Body of pancreas (tissue), 4 donors: ENCODE measurements at regions not wholly inside any gene's neighbourhood (a gene's known extent, or its start where the extent isn't known, plus 50 kb on each side); places are given as distances from the start of the nearest gene placed in this dataset.

Experiments used
- ATAC-seq: fragments of 150-250 bp; one replicate; pipeline ENCODE4 v1.9.1; 2016
- DNase-seq, 4 donors: peaks; one replicate each; pipeline ENCODE4 v3.0.0-alpha.2; 2019
- H3K27ac ChIP-seq, 4 donors: fragments of 200-600 bp; sonication (generic); 1 replicate in 3 of 4; 2 replicates in 1 of 4; pipeline versions ENCODE4 v1.5.1 to v1.6.1; 2016 to 2019; ENCODE audit warnings: mild to moderate bottlenecking in 1 of 4, mixed read lengths in 1 of 4, moderate library complexity in 1 of 4
- H3K27me3 ChIP-seq, 2 donors: fragments of 200-600 bp; sonication (generic); one replicate each; pipeline ENCODE4 v1.6.0; 2016; ENCODE audit warnings: mild to moderate bottlenecking in 1 of 2
- H3K36me3 ChIP-seq, 2 donors: fragments of 200-600 bp; sonication (generic); replicated peaks in 1 of 2; 2 replicates each; pipeline ENCODE4 v1.5.1; 2016; ENCODE audit warnings: low read depth in 2 of 2; ENCODE audit not compliant: insufficient read depth in 1 of 2
- H3K4me1 ChIP-seq: fragments of 200-600 bp; sonication (generic); one replicate; pipeline ENCODE4 v1.6.0; 2016
- H3K4me3 ChIP-seq, 2 donors: fragments of 200-600 bp; sonication (generic); 1 replicate in 1 of 2; 2 replicates in 1 of 2; pipeline ENCODE4 v1.5.1; 2016 to 2019
- H3K9me3 ChIP-seq, 3 donors: fragments of 200-600 bp; sonication (generic); 1 replicate in 2 of 3; 2 replicates in 1 of 3; pipeline ENCODE4 v1.5.1; 2016
- POLR2A ChIP-seq, 3 donors: fragments of 450-650 bp; IDR thresholded peaks; one replicate each; pipeline ENCODE4 v1.6.1; 2016; ENCODE audit warnings: antibody characterized with exemption in 3 of 3, mild to moderate bottlenecking in 2 of 3
- WGBS, 2 donors: methylation state at CpG; one replicate each; pipeline ENCODE4 v1.1.5; 2017; 5-methylcytosine and 5-hydroxymethylcytosine counted together
- intact Hi-C: fragments of 100-400 bp; cut with DNase I; formaldehyde crosslinking; loops from one replicate; pipeline ENCODE4 v1.15.1; 2023
- TF ChIP-seq, protein P1 (sequence below), 7 experiments: fragments of 450-650 bp in 4 of 7; fragments of 200-600 bp in 3 of 7; sonication (generic) in 3 of 7; IDR thresholded peaks; one replicate each; pipeline ENCODE4 v1.5.1; 2016 to 2019; ENCODE audit warnings: antibody characterized with exemption in 7 of 7

DNA sequence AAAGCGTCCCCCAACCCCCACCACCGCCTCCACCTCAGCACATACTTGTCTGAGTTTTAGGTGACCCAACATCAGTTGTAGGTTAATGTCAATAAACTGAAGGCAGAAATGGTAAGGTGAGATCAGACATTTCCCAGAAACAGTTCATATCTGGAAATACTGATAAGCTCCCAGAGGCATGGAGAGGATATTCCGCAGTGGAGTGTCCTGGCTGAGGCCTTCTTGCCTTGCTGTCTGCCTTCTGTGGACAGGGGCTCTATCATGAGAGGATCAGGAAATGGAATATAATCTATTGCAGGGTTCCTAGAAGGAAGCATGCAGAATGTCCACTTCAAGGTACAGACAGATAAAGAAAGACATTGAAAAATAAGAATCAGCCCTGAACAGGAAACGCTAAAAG is 473.3 kb upstream of the MKI67 start:
- WGBS, 2 donors = 84 to 89% methylated on average over 4 of the region's 4 CpGs
- intact Hi-C loops = no loop called here

DNA sequence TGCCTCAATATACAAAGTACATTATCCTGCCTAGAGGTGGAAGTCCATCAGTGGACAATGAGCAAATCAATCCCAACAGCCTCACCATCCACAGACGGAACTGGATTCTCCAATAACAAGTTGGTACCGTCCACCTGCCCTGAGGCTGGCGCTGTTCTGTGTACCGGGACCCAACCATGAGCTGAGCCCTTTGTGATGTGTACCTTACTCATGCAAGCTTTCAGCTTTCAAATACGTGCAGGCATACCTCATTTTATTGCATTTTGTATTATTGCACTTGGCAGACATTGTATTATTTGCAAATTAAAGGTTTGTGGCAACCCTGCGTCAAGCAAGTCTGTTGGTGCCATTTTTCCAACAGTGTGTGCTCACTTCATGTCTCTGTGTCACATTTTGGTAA is 476.0 kb upstream of the MKI67 start:
- ATAC-seq (no peak), DNase-seq (no peak)
- Histone ChIP-seq H3K36me3 (no peaks in the 10 kb centered on the region), H3K4me1 (peaks cover 9% of the 10 kb centered on the region), H3K4me3 (no peak overlapping the region), H3K9me3 (no peaks in the 10 kb centered on the region), H3K27me3 (no peaks in the 10 kb centered on the region), H3K27ac (no peak overlapping the region)
- no peak for TF ChIP-seq POLR2A (IDR thresholded peaks at IDR 0.05)
- TF ChIP-seq, protein P1, sequence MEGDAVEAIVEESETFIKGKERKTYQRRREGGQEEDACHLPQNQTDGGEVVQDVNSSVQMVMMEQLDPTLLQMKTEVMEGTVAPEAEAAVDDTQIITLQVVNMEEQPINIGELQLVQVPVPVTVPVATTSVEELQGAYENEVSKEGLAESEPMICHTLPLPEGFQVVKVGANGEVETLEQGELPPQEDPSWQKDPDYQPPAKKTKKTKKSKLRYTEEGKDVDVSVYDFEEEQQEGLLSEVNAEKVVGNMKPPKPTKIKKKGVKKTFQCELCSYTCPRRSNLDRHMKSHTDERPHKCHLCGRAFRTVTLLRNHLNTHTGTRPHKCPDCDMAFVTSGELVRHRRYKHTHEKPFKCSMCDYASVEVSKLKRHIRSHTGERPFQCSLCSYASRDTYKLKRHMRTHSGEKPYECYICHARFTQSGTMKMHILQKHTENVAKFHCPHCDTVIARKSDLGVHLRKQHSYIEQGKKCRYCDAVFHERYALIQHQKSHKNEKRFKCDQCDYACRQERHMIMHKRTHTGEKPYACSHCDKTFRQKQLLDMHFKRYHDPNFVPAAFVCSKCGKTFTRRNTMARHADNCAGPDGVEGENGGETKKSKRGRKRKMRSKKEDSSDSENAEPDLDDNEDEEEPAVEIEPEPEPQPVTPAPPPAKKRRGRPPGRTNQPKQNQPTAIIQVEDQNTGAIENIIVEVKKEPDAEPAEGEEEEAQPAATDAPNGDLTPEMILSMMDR (IDR thresholded peaks at IDR 0.05) = no peak
- 85 to 87% methylated on average over 6 of the region's 6 CpGs for WGBS, 2 donors
- intact Hi-C loops = no loop called here

More for the DNA sequence above, 473.3 kb upstream of the MKI67 start:
- Histone ChIP-seq H3K36me3 (no peaks in the 10 kb centered on the region), H3K27me3 (no peaks in the 10 kb centered on the region), H3K4me1 (no peaks in the 10 kb centered on the region), H3K27ac (no peak overlapping the region), H3K4me3 (no peak overlapping the region), H3K9me3 (no peaks in the 10 kb centered on the region)
- no peak for ATAC-seq
- no peak for TF ChIP-seq POLR2A (IDR thresholded peaks at IDR 0.05)
- TF ChIP-seq, protein P1 (IDR thresholded peaks at IDR 0.05) = no peak
- no peak for DNase-seq

DNA sequence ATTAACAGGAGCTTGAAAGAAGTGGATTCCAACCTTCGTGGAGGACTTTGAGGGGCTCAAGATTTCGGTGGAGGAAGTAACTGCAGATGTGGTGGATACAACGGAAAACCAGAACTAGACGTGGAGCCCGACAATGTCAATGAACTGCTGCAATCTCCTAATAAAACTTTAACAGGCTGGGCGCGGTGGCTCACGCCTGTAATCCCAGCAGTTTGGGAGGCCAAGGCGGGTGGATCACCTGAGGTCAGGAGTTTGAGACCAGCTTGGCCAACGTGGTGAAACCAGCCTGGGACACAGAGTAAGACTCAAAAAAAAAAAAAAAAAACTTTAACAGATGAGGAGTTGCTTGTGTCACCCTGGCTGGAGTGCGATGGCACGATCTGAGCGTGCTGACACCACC is 477.8 kb upstream of the MKI67 start:
- Histone ChIP-seq H3K27me3 (no peaks in the 10 kb centered on the region), H3K9me3 (no peaks in the 10 kb centered on the region), H3K36me3 (no peaks in the 10 kb centered on the region), H3K4me3 (no peak overlapping the region), H3K4me1 (peaks cover 9% of the 10 kb centered on the region), H3K27ac (no peak overlapping the region)
- 91% methylated on average over 13 of the region's 13 CpGs for WGBS, 2 donors
- ATAC-seq (no peak), DNase-seq (no peak)
- intact Hi-C loops = no loop called here
- TF ChIP-seq, protein P1 (IDR thresholded peaks at IDR 0.05) = no peak
- TF ChIP-seq POLR2A (IDR thresholded peaks at IDR 0.05) = no peak

DNA sequence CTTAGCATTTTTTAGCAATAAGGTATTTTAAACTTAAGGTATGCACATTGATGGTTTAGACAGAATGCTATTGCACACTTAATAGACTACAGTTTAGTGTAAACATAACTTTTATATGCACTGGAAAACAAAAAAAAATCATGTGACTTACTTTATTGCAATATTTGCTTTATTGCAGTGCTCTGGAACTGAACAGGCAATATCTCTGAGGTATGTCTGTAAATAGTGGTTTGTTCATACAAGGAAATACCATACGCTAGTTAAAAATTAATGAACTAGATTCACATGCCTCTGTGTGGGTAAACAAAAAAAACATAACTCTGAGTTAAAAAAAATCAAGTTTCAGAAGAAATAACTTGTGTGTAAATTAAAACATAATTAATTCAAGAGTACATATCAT is 479.0 kb upstream of the MKI67 start:
- Histone ChIP-seq H3K9me3 (no peaks in the 10 kb centered on the region), H3K27ac (no peak overlapping the region), H3K36me3 (no peaks in the 10 kb centered on the region), H3K27me3 (no peaks in the 10 kb centered on the region), H3K4me1 (peaks cover 9% of the 10 kb centered on the region), H3K4me3 (no peak overlapping the region)
- 19 to 24% methylated on average over 1 of the region's 1 CpG for WGBS, 2 donors
- TF ChIP-seq POLR2A (IDR thresholded peaks at IDR 0.05) = no peak
- TF ChIP-seq, protein P1 (IDR thresholded peaks at IDR 0.05) = no peak
- DNase-seq = no peak
- intact Hi-C loops = no loop called here
- peak; percentile 64 for ATAC-seq

DNA sequence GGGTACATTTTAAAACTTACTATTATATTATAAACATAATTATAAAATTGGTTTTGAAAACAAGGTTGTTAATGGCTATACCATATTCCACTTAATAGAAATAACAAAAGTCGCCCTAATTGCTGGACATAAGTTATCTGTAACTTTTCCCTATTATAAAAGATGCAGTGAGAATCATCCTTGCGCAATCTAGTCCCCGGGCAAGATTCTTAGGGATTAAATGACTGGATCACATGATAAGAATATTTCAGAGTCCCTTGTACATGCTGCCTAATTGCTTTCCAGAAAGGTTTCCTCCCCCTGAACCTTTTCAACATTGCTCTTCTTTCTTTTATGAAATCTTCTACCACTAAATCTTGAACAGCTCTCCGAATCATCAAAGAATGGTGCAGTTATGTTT is 479.8 kb upstream of the MKI67 start:
- DNase-seq (no peak), ATAC-seq (no peak)
- H3K36me3 ChIP-seq = no peaks in the 10 kb centered on the region
- no peak overlapping the region for H3K4me3 ChIP-seq
- no peaks in the 10 kb centered on the region for H3K27me3 ChIP-seq
- H3K27ac ChIP-seq = no peak overlapping the region
- no peak for TF ChIP-seq POLR2A (IDR thresholded peaks at IDR 0.05)
- TF ChIP-seq, protein P1 (IDR thresholded peaks at IDR 0.05) = no peak
- intact Hi-C loops = no loop called here
- 71 to 75% methylated on average over 4 of the region's 4 CpGs for WGBS, 2 donors
- H3K9me3 ChIP-seq = no peaks in the 10 kb centered on the region
- peaks cover 9% of the 10 kb centered on the region for H3K4me1 ChIP-seq
